GM04503 (cell line): ENCODE measurements at regions not wholly inside any gene's neighbourhood (a gene's known extent, or its start where the extent isn't known, plus 50 kb on each side); places are given as distances from the start of the nearest gene placed in this dataset.

ENCODE experiments used
- DNase-seq: peaks from one replicate; pipeline ENCODE4 v3.0.0-alpha.2; 2012; ENCODE audit warnings: low read depth

- DNase-seq, result no peak
These were observed 189.0 kb upstream of the RGMA start for GRCh38 chr15:93278006-93278405.

GRCh38 chr15:93274257-93274656 is 185.2 kb upstream of the RGMA start:
- DNase-seq, result no peak

GRCh38 chr15:93271871-93272270 is 182.9 kb upstream of the RGMA start:
- no peak for DNase-seq

- no peak for DNase-seq
These were observed 182.0 kb upstream of the RGMA start for GRCh38 chr15:93270937-93271467.

GRCh38 chr15:93268066-93268465 is 179.1 kb upstream of the RGMA start:
- DNase-seq, result no peak

- DNase-seq, result no peak
These were observed 177.3 kb upstream of the RGMA start for GRCh38 chr15:93266291-93266690.

GRCh38 chr15:93265111-93265556 is 176.1 kb upstream of the RGMA start:
- DNase-seq, result no peak

- no peak for DNase-seq
These were observed 172.8 kb upstream of the RGMA start for GRCh38 chr15:93261845-93262244.

GRCh38 chr15:93257920-93258319 is 168.9 kb upstream of the RGMA start:
- no peak for DNase-seq

- no peak for DNase-seq
These were observed 164.7 kb upstream of the RGMA start for GRCh38 chr15:93253681-93254080.

GRCh38 chr15:93252780-93253179 is 163.8 kb upstream of the RGMA start:
- no peak for DNase-seq

- no peak for DNase-seq
These were observed 161.9 kb upstream of the RGMA start for GRCh38 chr15:93250950-93251349.

- DNase-seq, result no peak
These were observed 161.2 kb upstream of the RGMA start for GRCh38 chr15:93250209-93250608.

- DNase-seq, result no peak
These were observed 160.6 kb upstream of the RGMA start for GRCh38 chr15:93249623-93250022.

- no peak for DNase-seq
These were observed 158.6 kb upstream of the RGMA start for GRCh38 chr15:93247466-93248121.

- no peak for DNase-seq
These were observed 157.5 kb upstream of the RGMA start for GRCh38 chr15:93246266-93247242.

GRCh38 chr15:93245661-93246042 is 156.6 kb upstream of the RGMA start:
- no peak for DNase-seq

GRCh38 chr15:93244696-93245660 is 156.0 kb upstream of the RGMA start:
- no peak for DNase-seq

- no peak for DNase-seq
These were observed 154.6 kb upstream of the RGMA start for GRCh38 chr15:93243573-93243972.

GRCh38 chr15:93241696-93242585 is 152.9 kb upstream of the RGMA start:
- no peak for DNase-seq

GRCh38 chr15:93239993-93240392 is 151.0 kb upstream of the RGMA start:
- DNase-seq, result no peak
